ENCODE measurements at regions not wholly inside any gene's neighbourhood (a gene's known extent, or its start where the extent isn't known, plus 50 kb on each side); places are given as distances from the start of the nearest gene placed in this dataset.
"Not testable (repeated sequence)": the region's sequence is repeated elsewhere in the genome, so short reads cannot be mapped to it uniquely, and the experiment has no call there.

DNA sequence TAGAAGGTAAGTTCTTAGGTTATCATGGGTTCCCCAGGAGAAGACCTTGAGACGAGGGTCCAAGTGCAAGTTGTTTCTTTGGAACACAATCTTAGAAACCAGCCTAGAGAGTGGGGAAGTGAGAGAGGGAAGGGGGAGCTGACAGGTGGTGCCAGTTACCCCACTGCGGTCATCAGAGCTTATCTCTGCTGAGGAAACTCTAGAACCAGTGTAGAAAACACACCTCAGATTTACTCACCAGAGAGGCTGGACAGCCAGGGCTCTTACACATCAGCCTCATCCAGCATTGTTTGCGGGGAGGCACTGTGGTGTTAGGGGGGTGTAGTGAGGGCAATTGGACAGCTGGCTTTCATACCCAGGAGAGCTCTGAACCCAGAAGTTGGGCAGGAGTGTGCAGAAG is 206.5 kb upstream of the RAI14 start:
- no peak for DNase-seq

DNA sequence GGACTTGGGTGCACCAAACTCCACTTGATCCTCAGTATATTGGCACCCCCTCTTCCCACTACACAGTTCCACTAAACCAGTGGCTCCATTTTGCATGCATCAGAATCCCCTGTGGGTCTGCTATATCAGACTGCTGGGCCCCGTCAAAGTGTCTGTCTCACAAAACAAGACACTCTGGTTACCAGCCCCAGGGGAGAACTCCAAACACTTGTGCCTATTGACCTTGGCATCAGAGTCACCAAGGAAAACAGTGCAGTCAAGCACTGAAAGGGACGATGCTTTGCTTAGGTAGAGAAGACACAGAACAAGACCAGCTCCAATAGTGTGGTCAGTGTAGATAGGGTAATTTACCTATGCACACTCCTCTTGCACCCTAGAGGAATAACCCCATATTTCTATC is 205.8 kb upstream of the RAI14 start:
- DNase-seq: no peak

DNA sequence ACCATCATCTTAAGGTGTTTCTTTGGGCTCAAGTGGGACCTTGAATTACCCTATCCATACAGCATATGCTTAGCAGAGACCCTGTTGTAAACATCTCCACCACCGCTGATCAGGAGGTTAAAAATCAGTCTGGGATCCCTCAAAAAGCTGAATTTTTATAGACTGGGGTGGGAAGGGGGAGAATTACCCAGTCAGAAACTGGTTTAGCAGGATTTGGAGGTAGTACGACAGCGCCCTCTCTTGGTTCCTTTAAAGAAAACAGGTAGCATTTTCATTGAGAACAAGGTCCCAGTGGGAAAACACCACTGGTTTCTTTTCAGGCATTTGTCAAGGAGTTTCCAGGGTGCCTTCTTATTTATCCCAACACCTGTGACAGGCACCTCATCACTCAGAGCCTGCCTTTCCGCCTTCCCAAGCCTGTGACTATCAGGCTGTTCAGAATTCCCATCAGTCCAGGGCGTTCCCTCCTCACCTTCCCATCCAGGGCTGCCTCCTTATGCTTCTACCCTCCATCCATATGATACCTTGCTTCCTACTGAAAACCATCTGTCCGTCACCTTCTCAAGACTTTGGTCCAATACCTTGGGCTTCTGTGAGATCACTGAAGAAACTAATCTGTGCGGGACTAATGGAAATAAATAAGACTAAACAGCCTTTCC is 203.8 kb upstream of the RAI14 start:
- DNase-seq: peak; percentile 34

DNA sequence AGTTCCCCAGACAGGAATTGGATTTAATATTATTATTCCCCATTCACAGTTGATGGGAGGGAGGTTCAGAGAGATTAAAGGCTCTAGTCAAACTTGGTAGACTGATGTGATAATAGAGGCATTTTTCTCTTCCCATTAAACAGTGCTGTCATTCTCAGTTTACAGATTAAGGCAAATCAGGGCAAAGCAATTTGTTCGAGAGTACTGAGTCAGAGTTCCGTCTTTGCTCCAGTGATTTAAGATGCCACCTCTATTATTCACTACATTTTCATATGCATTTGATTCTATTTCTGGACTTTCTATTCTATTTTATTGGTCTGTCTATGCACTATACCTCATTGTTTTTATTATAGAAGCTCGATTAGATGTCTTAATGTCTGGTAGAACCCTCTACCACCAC is 201.0 kb upstream of the RAI14 start:
- DNase-seq: no peak

DNA sequence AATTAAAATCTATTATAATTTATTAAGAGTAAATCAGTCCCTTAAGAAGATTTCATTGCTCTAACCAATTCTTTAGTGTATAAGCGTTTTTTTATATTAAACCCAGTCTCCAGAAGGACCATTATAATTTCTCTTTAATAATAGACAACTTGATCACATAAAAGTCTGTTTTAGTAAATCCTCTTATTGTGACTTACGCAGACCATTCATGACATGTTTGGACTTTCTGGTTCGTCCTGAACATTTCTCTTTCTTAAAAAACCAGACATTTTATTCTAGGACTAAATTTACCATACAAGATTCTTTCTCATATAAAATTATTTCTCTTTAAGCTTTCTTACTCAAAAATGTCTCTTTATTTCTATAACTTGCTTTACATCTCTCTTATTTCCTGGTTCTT is 196.2 kb upstream of the RAI14 start:
- no peak for DNase-seq

DNA sequence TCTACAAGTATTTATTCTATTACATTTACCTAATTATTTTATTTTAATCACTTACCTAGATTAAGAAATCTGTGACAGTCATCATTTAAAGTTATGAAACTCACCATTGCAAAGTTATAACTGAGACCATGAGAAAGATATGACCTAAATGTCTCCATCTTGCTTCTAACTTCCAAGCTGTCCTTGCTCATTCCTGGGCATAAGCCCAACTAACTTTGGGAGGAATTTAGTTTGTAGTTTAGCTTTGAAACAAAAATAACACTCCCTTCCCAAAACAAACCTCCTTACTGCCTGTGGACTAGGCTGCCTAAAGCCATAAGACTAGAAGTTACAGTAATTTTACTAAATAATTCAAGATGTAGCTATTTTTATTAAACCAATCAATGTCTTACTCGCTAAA is 195.6 kb upstream of the RAI14 start:
- no peak for DNase-seq

DNA sequence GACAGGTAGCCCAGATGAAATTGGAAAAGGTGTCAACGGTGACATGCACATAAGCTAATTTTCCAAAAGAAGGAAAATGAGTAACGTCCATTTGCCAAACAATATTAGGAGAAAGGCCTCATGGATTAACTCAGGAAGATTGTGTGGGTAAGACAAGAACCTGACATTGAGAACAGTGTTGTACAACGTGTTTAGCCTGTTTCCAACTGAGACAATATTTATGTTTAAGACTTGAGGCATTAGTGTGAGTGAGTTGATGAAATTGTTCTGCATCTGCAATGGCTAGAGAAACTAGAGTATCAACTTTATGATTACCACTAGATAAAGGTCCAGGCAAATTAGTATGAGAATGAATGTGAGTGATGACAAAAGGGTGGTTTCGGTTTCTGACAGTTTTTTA is 191.3 kb upstream of the RAI14 start:
- peak; percentile 45 for DNase-seq

DNA sequence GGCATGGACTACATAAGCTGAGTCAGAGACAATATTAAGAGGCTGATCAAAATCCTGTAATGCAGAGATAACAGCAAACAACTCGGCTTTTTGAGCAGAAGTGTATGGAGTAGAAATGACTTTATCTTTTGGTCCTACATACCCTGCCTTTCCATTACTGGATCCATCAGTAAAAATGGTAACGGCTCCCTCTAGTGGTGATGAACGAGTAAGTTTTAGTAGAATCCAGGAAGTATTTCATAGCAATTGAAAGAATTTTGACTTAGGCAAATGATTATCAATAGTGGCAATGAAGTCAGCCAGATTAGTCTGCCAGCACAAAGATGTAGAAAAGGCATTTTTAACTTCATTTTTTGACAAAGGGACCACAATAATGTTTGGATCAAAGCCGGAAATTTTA is 190.8 kb upstream of the RAI14 start:
- DNase-seq: peak; percentile 78

DNA sequence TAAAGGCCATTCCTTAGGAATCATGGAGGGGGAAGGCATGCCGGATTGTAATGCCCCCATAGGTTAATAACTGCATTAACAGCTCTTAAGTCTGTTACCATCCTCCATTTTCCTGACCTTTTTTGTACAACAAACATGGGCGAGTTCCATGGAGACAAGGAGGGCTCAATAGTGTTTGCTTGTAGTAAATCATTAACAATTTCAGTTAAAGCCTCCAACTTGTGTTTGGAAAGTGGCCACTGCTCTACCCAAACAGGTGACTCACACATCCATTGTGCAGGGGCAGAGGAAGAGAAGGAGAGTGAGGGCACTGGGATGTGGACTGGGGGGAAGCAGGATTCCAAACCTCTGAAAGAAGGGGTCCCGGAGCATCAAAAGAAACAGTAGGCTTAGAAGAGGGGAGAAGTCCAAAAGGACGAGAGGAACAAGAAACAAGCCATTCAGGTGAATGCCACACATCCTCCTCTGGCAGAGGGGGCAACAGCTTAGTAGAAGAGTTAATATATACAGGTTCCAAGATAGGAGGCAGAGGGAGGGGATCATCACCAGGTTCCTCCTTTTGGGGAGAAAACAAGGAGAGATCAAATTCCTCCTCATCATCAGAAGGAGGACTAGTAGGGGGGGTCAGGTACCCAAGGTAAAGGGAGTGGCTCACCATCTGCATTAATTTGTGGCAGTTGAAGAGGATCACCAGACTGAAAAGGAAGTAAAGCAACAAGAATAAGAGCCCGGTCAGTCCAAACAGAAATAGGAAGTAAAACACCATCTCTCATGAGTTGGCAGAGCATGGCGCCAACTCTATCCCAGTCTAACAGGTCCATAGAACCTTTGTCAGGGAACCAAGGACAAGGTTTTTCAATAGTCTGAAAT is 189.4 kb upstream of the RAI14 start:
- DNase-seq: not testable (repeated sequence)

DNA sequence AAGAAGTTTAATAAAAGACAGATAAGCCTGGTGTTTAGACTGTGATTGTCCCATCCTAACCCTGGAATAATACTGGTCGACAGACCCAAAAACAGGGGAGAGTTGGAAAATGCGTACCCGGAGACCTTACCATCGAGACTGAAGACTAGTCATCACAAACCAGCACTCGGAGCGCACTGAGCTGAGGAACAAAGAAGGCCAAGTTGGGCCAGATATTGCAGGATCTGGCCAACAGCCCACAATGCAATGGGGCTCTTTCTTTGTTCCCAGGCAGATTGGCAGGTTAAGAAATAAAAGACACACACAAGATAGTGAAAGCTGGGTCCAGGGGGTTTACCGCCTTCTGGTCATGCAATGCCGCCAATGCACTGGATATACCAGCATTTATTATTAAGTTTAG is 188.7 kb upstream of the RAI14 start:
- DNase-seq: no peak

DNA sequence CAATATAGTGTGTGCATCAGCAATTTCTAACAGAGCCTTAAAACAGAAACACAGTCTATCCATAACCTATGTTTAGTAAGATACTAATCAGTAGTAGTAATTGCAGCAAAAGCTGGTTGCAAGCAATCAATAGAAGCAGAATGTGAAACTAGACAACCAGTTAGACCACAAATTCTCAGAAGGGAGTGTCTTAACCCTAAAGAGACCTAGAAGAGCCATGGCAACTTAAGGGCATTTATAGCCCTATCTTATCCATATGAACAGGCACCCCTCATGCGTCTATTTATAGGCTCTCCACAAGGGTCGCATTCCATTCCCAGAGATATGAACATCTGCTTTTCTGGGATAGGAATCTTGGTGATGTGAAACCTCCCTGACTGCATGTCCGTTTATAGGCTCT is 188.1 kb upstream of the RAI14 start:
- DNase-seq: peak; percentile 78

DNA sequence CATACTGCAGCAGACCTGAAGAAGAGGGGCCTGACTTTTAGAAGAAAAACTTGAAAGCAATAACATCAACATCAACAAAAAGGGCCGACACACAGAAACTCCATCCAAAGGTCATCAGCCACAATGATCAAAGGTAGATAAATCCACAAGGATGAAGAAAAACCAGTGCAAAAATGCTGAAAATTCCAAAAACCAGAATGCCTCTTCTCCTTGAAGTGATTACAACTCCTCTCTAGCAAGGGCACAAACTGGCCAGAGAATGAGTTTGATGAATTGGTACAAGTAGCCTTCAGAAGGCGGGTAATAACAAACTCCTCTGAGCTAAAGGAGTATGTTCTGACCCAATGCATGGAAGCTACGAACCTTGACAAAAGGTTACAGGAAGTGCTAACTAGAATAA is 186.2 kb upstream of the RAI14 start:
- DNase-seq: no peak

DNA sequence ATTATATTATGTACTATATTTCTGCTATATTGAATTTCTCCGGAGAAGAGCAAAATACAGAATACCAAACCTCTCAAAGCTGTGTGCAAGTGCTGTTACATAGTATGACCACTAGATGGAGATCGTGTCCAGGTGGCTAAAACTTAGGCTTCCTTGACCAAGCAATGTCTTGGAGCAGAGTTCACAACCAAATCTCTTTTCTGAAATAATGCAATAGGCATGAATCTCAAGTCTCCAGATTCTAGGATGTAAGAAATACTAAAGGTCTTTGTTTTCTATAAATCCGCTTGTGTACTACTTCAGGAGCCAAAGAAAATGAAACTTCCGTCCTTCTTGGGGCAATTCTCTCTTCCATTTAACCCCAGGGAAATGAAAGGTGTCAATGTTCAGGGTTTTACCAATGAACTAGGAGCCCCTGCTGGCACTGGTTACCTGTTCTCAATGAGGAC is 181.5 kb upstream of the RAI14 start:
- DNase-seq: peak; percentile 65

DNA sequence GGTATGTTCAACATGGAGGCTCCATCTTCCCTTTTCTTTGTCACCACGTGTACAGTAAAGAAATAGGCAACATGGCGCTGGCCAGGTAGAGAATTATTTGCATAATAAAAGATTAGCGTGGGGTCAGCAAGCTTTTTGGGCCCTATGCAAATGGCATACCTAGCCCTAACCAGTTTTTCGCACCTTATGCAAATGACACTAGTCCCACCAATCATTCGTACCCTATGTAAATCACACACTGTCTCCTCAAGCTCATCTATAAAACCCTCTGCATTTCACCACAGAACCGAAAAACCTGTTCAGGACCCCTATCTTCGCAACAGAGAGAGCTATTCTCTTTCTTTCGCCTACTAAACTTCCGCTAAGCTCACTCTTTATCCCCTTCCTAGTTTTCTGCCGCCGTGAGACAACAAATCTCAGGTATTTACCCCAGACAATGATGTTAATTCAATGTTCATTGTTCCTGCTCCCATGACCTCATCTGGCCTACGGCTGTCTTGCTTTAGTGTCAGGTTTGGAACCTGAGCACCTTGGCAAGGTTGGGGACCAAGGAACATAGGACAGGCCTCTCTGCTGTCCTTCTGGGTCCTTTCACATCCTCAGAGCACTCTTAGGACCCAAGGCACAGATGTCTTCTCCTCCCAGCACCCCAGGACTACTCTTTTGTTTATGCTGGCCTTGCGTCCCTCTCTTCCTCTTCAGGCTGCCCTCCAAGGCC is 180.7 kb upstream of the RAI14 start:
- DNase-seq: no peak

DNA sequence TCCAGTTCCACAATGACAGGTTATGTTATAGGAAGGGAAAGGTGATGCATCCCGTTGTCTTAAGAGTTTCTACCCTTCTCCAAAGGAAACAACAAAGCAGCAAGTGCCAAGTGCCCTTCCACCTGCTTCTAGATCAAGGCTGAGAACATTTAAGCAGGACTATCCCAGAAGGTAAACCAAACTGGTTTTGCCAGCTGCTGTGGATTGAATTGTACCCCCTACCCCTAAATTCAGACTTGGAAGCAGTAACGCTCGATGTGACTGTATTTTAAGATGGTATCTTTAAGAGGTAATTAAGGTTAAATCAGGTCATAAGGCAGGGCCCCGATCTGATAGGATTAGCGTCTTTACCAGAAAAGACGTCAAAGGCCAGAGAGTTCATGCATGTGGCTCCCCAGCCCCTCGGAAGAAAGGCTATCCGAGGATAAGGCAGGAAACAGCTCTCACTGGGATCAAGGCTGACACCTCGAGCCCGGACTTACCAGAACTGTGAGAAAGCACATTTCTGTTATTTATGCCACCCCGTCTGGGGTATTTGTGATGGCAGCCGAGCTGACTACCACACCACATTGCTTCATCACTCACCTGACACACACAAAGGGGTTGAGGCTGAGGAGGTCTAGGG is 179.1 kb upstream of the RAI14 start:
- DNase-seq: no peak

DNA sequence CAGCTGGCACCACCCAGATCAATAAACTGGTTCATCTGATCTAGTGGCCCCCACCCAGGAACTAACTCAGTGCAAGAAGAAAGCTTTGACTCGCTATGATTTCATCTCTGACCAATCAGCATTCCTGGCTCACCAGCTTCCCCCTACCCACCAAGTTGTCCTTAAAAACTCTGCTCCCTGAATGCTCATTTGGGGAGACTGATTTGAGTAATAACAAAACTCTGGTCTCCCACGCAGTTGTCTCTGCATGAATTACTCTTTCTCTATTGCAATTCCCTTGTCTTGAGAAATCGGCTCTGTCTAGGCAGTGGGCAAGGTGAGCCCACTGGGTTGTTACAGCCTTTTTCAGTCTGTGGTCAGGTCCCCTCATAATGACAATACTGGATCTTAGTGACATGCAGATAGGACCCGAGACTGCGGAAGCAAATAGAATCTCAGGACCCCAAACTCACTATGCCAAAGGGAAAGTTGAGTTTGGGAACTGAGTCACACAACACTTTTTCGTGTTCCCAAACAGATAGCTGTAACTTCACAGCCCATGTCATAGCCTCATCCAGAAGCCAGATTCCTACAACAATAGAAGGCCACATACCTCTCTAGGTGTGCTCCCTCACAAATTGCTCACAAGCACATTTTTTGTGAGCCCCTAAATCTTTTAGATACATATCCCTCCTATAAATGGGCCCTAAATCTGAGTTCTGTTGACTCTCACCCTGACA is 175.2 kb upstream of the RAI14 start:
- DNase-seq: no peak

DNA sequence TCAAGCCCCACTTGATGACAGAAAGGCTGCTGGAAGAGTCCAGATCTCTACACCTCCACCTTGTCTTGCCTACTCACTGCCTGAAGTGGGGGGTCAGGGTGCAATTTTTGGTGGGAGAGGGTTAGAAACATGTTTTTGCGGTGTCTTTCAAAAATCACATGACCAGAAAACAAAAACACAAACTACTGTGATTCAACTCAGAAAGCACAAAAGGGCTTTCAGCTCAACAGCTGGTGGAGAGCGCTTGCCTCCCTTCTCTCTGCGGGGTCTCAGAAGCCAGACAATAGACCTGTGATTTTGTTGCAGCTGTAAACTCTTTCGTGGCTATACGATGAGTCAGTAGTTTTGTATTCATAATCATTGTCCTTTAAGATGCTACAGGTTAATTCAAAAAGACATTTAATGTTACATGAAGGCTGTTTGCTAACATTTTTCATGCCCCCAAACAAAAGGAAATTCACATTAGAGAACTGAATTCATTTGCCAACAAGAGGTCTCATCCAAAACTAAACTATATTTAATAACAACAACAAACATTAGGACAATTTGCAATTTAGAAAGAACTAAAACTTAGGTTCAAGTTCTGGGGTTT is 172.6 kb upstream of the RAI14 start:
- no peak for DNase-seq

DNA sequence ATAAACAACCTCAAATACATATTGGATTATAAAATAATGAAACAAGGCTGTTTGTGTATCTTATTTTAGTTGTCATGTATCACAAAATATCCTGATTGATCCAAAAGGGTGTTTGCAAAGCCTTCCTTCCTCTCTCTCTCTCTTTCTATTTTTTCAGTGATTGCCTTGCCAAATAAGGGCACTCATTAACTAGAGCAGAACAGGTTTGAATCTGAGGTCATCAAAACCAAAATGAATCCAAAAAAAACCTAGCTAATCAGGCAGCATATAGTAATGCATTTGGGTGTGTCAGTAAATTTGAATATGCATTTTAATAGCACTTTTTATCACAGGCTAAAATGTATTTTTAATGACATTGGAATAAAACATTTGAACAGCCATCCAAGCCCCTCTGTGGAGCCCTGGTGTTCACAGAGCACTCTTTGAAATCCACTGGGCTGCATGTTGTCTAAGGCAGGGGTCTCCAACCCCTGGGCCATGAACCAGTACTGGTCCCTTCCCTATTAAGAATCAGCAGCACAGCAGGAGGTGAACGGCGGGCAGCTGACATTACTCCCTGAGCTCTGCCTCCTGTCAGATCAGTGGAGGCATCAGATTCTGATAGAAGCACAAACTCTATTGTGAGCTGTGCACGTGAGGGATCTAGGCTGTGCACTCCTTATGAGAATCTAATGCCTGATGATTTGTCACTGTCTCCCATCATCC is 171.8 kb upstream of the RAI14 start:
- no peak for DNase-seq

DNA sequence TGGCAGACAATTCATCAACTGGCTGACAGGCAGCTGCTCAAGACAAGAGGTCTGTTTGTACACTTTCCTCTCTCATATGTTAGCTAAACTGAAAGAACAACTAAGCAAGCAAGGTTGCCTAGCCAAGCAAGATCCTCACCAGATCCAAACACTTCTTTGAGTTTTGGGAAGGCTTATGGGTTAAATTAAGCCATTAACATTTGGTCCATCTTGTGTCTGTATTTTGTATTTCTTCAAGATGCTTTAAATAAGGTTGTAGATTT is 170.4 kb upstream of the RAI14 start:
- DNase-seq: no peak

DNA sequence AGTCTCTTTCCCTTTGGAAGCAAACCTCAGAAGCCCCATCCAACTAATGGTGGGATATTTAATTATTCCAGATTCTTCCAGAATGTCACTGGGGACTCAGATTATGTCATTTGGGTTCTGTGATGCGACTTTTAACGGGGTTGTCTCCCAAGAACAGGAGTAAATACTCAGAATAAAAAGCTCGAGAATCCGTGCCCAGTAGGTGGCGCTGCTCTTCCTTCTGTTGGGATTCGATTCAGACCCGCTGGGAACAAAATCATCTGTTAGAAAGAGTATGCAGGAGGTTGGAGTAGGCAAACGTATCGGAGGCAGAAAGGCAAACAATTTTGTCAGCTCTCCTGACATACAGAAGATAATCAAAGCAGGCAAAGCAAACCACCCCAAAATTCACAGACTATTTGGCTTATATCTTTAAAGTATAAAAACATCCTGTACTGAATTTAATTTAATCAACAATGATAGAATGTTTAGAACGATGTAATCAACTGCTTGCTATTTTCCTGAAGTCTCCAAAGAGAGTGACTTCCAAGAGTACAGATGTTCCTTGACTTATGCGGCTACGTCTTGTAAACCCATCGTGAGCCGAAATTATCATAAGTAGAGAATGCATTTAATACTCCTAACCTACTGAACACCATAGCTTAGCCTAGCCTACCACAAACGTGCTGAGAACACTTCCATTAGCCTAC is 169.8 kb upstream of the RAI14 start:
- DNase-seq: peak; percentile 89

DNA sequence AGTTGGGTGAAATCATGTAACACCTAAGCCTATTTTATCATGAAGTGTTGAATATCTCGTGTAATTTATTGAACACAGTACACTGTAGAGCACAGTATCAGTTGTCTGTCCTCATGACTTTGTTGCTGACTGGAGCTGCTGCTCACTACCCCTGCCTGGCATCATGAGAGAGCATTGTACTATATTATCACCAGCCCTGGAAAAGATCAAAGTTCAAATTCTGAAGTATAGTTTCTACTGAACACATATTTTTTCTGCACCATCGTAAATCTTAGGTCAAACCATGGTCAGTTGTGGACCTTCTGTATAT is 169.3 kb upstream of the RAI14 start:
- no peak for DNase-seq

All from OCI-M1 (cell line).